ENCODE measurements at regions not wholly inside any gene's neighbourhood (a gene's known extent, or its start where the extent isn't known, plus 50 kb on each side); places are given as distances from the start of the nearest gene placed in this dataset.
A peak's percentile ranks its signal among the peaks of the same experiment; 100 is the strongest.

- no peaks in the 10 kb centered on the region for H3K27me3 ChIP-seq
- no peak for TF ChIP-seq CTCF (IDR thresholded peaks at IDR 0.05)
- no peak for TF ChIP-seq POLR2AphosphoS5 (IDR thresholded peaks at IDR 0.05)
- no peak for TF ChIP-seq POLR2A (IDR thresholded peaks at IDR 0.05)
- TF ChIP-seq EP300 (IDR thresholded peaks at IDR 0.05): no peak
- no peaks in the 10 kb centered on the region for H3K4me1 ChIP-seq
- no peak overlapping the region for H3K27ac ChIP-seq
- no peak for DNase-seq
- WGBS, 5 donors: 62 to 77% (median 73%) methylated on average over 5 of the region's 5 CpGs
- no peak overlapping the region for H3K4me3 ChIP-seq
- no peaks in the 10 kb centered on the region for H3K9me3 ChIP-seq
- H3K36me3 ChIP-seq: no peaks in the 10 kb centered on the region
- intact Hi-C loops (cut with DNase I; ENCODE audit: low total_unique reads): no loop called here
Observed at GRCh38 chr9:4371108-4371507, 71.2 kb upstream of the GLIS3 start.

GRCh38 chr9:4370501-4370900 is 70.6 kb upstream of the GLIS3 start:
- Histone ChIP-seq H3K9me3 (no peaks in the 10 kb centered on the region), H3K36me3 (no peaks in the 10 kb centered on the region), H3K4me3 (no peak overlapping the region), H3K4me1 (no peaks in the 10 kb centered on the region), H3K27me3 (no peaks in the 10 kb centered on the region), H3K27ac (no peak overlapping the region)
- intact Hi-C loops (cut with DNase I; ENCODE audit: low total_unique reads): no loop called here
- no peak for TF ChIP-seq CTCF (IDR thresholded peaks at IDR 0.05)
- TF ChIP-seq POLR2A (IDR thresholded peaks at IDR 0.05): no peak
- no peak for TF ChIP-seq POLR2AphosphoS5 (IDR thresholded peaks at IDR 0.05)
- TF ChIP-seq EP300 (IDR thresholded peaks at IDR 0.05): no peak
- 89 to 95% (median 93%) methylated on average over 3 of the region's 3 CpGs for WGBS, 5 donors
- no peak for DNase-seq

GRCh38 chr9:4366591-4367330 is 66.9 kb upstream of the GLIS3 start:
- Histone ChIP-seq H3K36me3 (no peaks in the 10 kb centered on the region), H3K27me3 (no peaks in the 10 kb centered on the region), H3K4me3 (no peak overlapping the region), H3K27ac (no peak overlapping the region), H3K9me3 (no peaks in the 10 kb centered on the region), H3K4me1 (no peaks in the 10 kb centered on the region)
- intact Hi-C loops (cut with DNase I; ENCODE audit: low total_unique reads): no loop called here
- 66 to 72% (median 67%) methylated on average over 12 of the region's 12 CpGs for WGBS, 5 donors
- peak in 5 of 7 experiments; percentile 32 to 61 (median 50) for TF ChIP-seq CTCF (IDR thresholded peaks at IDR 0.05)
- no peak for TF ChIP-seq POLR2A (IDR thresholded peaks at IDR 0.05)
- DNase-seq: peak; percentile 37 to 48

- H3K4me1 ChIP-seq: no peaks in the 10 kb centered on the region
- no peaks in the 10 kb centered on the region for H3K9me3 ChIP-seq
- no peak for DNase-seq
- 72 to 85% (median 79%) methylated on average over 4 of the region's 4 CpGs for WGBS, 5 donors
- TF ChIP-seq POLR2A (IDR thresholded peaks at IDR 0.05) (no peak), POLR2AphosphoS5 (IDR thresholded peaks at IDR 0.05) (no peak), EP300 (IDR thresholded peaks at IDR 0.05) (no peak), CTCF (IDR thresholded peaks at IDR 0.05) (no peak)
- H3K36me3 ChIP-seq: no peaks in the 10 kb centered on the region
- H3K27ac ChIP-seq: no peak overlapping the region
- intact Hi-C loops (cut with DNase I; ENCODE audit: low total_unique reads): no loop called here
- H3K27me3 ChIP-seq: no peaks in the 10 kb centered on the region
- H3K4me3 ChIP-seq: no peak overlapping the region
Observed at GRCh38 chr9:4365055-4365454, 65.2 kb upstream of the GLIS3 start.
